PC-3 (cell line): ENCODE measurements at regions not wholly inside any gene's neighbourhood (a gene's known extent, or its start where the extent isn't known, plus 50 kb on each side); places are given as distances from the start of the nearest gene placed in this dataset.

Experiments used
- EZH2 ChIP-seq: fragments of 300-600 bp; sonication (generic); IDR thresholded peaks from one replicate; pipeline ENCODE4 v1.6.1; 2017; ENCODE audit warnings: antibody characterized with exemption, mild to moderate bottlenecking, low read length; ENCODE audit not compliant: unreplicated experiment
- TF ChIP-seq, protein P1 (sequence below): fragments of 300-600 bp; sonication (generic); conservative IDR thresholded peaks from 2 replicates; pipeline ENCODE4 v1.5.1; 2017; ENCODE audit warnings: antibody characterized with exemption, low read depth, mild to moderate bottlenecking, low read length

DNA sequence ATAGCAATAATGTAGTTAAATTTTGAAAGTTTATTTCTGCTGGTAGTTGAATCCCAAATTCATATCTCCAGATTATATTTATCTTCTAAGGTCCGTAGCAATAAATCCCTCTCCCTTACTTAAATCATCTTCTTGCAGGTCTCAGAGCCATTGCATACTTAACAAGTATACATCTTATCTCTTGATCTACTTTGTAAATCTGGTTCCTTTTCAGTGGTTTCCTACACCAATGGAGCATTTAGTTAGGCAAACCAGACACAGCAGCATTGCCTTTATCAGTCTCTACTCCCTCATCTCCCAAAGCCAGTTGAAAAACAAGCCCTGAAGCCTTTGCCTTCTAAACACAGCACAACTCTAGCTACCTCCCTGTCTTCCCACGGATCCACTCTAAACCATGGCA, 440.9 kb downstream of the CNTN6 start:
- no peak for TF ChIP-seq EZH2
- TF ChIP-seq, protein P1, sequence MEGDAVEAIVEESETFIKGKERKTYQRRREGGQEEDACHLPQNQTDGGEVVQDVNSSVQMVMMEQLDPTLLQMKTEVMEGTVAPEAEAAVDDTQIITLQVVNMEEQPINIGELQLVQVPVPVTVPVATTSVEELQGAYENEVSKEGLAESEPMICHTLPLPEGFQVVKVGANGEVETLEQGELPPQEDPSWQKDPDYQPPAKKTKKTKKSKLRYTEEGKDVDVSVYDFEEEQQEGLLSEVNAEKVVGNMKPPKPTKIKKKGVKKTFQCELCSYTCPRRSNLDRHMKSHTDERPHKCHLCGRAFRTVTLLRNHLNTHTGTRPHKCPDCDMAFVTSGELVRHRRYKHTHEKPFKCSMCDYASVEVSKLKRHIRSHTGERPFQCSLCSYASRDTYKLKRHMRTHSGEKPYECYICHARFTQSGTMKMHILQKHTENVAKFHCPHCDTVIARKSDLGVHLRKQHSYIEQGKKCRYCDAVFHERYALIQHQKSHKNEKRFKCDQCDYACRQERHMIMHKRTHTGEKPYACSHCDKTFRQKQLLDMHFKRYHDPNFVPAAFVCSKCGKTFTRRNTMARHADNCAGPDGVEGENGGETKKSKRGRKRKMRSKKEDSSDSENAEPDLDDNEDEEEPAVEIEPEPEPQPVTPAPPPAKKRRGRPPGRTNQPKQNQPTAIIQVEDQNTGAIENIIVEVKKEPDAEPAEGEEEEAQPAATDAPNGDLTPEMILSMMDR = no peak
